GM18868 (cell line): ENCODE measurements at regions not wholly inside any gene's neighbourhood (a gene's known extent, or its start where the extent isn't known, plus 50 kb on each side); places are given as distances from the start of the nearest gene placed in this dataset.
"Not testable (repeated sequence)": the region's sequence is repeated elsewhere in the genome, so short reads cannot be mapped to it uniquely, and the experiment has no call there.

ENCODE experiments used
- ATAC-seq: cut with Tn5 transposase; IDR thresholded peaks from one replicate; pipeline ENCODE4 v1.9.1; 2021; ENCODE audit warnings: mild to moderate bottlenecking, moderate library complexity; ENCODE audit not compliant: unreplicated experiment

DNA sequence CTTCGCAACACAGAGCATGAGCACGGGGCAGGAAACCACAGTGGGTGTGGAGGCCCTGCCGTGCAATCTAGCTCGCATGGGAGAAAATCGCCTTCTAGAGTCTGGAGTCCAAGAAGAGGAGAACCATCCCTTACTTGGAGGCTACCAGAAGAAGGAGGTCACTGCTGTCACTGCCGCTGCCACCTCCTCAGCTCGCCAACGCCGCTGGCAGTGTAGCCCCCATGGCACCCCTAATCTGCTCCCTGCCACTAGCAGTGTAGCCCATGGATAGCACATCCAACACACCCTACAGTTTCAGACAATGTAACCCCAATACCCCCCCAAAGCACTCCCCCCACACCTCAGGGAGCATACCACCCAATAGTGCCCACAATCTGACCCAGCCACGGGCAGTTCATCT, 438.0 kb upstream of the ZNF337 start:
- ATAC-seq: no peak

DNA sequence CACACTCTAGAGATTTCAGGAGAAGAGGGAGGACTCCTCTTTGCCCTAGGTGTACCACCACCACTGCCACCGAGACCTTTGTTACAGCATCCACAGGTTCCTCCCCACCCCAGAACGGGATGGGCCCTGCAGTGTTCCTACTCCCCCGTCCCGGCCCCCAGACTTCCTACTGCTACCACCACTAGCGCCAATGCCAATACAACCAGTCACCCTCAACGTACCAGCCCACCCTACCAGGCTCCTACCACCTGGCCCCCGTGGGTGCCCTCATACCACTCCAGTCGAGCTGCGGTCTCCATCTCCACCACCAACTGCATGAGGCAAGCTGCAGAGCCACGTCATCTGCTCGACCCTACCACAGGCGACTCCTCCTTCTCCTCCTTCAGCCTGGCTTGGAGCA, 437.1 kb upstream of the ZNF337 start:
- ATAC-seq: not testable (repeated sequence)

DNA sequence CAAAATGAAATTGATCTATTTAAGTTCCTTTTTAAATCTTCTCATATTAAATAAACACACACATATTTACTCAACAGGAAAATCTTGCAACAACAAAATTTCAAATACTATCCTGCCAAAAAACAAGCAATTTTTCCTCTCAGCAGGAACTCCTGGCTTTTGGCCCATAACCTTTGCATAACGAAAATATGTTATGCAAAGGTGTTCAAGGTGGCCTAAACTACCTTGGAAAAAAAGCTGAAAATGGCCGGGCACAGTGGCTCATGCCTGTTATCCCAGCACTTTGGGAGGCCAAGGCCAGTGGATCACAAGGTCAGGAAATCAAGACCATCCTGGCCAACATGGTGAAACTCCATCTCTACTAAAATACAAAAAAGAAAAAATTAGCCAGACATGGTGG, 424.3 kb upstream of the ZNF337 start:
- ATAC-seq: not testable (repeated sequence)

DNA sequence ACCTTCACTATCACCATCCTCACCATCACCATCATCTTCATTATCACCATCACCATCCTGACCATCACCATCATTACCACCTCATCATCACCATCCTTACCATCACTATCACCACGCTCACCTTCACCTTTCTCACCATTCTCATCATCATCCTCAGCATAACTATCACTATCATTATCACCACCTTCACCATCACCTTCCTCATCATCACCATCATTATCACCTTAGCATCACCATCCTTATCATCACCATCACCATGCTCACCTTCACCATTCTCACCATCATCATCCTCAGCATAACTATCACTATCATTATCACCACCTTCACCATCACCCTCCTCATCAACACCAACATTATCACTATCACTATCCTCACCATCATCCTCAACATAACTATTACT, 397.8 kb upstream of the ZNF337 start:
- ATAC-seq: not testable (repeated sequence)

DNA sequence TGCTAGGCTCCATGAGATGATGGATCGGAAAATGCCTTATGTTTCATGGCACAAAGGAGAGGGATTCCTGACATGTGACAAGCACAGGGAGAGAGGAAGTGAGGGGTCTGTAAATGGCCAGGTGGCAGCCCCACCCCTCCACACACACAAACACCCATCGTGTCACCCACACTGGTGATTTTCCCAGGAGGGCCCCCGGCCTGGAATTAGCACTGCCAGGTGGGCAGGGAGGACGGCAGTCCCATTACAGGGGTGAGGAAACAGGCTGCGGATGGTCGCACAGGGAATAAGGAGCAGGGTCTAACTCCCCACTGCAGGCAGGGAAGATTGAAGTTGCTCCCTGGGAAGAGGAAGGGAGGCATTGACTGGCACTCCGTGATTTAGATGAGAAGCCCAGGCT, 395.3 kb upstream of the ZNF337 start:
- ATAC-seq: not testable (repeated sequence)

DNA sequence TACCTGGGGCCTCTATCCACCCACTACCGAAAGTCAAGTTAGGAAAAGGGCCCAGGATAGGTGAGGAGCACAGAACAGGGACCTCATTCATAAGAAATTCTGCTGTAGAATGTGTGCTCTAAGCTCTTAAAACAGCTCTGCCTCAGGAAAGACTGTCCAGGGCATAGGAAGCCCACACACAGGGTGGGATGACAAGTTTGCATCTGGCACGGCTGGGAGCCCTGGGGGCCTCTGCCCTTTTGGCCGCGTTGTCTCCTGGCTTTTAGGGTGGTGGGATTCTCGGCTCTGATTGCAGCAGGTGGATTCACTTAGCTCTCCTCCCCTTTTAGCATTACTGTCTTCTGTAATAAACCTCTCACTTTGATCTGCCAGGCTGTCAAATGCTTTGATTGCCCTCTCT, 389.5 kb upstream of the ZNF337 start:
- not testable (repeated sequence) for ATAC-seq

DNA sequence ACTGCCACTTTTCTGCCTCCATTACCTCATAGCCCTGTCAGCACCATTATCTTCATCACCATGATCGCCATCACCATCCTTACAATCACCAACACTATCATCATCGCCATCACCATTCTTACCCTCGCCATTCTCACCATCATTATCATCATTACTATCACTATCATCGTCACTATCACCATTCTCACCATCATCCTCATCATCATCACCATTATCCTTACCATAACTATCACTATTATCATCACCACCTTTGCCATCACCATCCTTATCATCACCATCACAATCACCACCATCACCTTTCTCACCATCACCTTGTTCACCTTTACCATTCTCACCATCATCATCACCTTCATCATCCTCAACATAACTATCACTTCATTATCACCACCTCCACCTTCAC, 377.3 kb upstream of the ZNF337 start:
- ATAC-seq: not testable (repeated sequence)

DNA sequence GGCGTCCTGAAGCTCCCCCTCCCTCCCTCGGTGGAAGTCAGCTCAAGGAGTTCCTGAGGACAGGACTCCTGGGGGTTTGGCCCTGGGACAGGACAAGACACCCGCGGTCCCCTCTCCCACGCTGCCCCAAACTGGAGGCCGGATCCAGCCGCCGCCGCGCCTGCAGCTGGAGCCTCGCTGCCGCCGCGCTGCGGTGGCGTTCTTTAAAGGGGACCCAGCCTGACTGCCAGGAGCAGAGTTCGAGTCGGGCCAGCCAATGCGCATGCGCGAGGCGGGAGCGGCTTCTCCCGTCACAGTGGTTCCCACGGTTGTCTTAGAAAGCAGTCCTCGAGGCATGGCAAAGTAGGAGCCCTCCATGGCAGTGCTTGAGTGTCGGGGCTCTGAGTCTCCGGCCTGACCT, 362.7 kb upstream of the ZNF337 start:
- ATAC-seq: not testable (repeated sequence)

DNA sequence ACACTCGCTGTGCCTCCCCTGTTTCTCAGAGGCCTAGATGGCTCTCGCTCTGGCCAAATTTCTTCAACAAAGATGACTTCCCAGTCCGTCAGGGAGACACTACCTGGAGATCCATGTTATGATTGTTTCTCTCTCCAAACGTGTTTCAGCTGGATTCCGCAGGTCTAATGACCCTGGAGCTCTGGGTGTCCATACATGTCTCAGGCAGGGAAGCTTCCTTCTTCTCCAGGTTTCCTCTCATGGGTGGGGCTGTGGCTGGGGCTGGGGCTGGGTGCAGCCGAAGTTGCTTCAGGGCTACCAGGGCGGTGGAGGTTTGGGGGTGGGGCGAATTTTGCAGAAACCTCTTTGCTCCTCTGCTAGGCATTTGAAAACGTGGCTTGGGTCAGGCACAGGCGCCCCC, 361.8 kb upstream of the ZNF337 start:
- ATAC-seq: not testable (repeated sequence)

DNA sequence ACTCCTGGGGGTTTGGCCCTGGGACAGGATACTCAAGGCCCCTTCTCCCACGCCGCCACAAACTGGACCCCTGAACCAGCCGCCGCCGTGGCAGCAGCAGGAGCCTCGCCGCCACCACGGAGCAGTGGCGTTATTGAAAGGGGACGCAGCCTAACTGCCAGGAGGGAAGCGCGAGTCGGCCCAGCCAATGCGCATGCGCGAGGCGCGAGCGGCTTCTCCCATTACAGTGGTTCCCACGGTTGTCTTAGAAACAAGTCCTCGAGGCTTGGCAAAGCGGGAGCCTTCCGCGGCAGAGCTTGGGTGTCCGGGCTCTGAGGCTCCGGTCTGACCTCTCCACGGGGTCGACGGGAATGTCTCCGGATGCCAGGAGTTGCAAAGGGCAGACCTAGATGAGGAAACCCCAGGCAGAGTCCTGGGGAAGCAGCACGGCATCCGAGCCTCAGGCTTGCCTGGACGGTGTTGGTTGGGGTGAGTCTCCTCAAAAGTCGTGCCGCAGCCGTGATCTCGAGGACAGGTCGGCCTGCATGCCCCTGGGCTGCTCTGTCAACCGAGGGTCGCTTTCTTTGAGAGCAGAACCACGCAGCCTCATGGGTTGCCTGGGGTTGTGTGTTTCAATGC, 360.6 kb upstream of the ZNF337 start:
- ATAC-seq: not testable (repeated sequence)

DNA sequence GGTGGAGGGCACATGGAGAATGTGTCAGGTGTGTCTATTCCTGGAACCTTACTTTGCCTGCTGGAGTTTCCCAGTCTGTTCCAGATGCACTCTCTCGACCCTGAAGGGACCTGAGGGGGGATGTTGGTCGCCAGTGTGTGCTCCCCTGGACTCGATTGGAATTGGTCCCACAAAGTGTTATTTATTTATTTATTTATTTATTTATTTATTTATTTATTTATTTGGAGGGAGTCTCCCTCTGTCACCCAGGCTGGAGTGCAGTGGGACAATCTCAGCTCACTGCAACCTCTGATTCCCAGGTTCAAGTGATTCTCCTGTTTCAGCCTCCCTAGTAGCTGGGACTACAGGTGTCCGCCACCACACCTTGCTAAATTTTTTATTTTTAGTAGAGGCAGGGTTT, 329.1 kb upstream of the ZNF337 start:
- ATAC-seq: not testable (repeated sequence)

DNA sequence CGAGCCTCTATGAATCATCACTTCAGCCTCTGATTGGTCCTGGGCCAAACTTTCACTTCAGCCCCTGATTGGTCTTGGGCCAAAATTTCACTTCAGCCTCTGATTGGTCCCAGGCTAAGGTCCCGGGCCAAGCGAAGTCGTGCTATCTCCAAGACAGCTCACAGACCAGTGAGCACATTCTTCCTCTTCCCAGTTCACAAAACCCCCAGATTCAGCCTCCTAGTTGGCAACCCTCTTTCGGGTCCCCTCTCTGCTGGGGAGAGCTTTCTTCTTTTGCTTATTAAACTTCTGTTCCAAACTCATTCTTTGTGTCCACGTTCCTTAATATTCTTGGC, 314.3 kb upstream of the ZNF337 start:
- peak; percentile 60 for ATAC-seq

DNA sequence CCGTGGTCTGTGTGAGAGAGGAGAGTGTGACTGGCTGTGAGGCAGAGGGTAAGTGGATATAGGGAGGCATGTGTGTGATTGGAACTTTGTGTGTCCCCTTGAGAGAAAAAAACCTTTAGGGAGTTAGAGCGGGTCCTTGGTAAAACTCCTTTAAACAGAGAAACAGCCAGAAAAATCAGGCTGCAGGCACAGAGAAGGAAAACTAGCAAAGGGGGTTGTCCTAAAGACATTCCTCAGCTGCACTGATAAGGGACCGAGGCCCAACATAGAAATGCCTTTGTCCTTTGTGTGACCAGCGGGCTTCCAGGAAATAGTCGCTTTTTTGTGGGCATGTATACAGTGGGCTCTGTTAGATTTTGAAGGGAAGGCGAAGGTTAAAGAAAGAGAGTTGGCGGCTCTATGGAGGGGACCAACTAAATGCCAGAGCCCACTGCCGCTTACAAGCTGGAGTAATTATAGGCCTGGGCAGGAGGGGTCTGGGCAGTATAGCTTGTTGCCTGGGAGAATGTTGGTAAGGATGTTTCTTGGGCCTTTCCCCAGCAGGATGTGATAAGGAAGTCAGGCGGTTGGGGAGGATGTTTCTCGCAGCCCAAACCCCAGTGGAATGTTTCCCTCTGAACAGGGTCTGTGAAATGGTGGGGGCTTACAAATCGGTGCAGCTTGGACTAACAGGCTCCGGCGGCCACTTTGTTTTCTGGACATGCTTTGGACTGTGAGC, 313.7 kb upstream of the ZNF337 start:
- ATAC-seq: not testable (repeated sequence)

DNA sequence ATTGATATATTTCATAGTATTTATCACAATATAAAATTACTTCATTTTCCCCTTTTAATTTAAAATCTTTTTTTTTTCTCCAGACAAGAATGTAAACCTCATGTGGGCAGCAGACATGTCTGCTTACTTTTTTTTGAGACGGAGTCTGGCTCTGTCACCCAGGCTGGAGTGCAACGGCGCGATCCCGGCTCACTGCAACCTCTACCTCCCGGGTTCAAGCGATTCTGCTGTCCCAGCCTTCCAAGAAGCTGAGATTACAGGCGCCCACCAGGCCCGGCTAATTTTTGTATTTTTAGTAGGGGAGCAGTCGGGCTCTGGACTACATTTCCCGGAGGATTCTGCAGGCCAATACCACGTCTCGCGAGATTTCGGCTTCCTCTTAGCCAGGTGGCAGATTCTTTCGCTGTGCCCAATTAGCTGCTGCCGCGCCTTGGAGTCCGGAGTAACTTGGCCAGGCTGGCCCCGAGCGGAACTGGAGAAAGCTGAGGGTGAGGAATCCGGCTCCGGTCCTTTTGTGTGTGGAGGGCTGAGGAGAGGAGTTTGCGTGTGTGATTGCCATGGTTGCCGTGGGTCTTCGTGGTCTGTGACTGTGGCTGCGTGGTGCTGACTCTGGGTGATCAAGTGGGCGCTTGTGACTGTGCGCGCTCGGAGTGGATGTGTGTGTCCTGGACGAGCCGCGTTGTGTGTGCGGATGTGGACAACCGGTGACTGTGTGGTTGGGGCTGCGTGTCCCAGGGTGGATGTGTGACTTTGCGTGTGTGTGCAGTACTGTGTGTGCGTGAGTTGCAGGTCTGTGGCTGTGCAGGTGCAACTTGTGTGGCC, 313.0 kb upstream of the ZNF337 start:
- ATAC-seq: peak; percentile 48

DNA sequence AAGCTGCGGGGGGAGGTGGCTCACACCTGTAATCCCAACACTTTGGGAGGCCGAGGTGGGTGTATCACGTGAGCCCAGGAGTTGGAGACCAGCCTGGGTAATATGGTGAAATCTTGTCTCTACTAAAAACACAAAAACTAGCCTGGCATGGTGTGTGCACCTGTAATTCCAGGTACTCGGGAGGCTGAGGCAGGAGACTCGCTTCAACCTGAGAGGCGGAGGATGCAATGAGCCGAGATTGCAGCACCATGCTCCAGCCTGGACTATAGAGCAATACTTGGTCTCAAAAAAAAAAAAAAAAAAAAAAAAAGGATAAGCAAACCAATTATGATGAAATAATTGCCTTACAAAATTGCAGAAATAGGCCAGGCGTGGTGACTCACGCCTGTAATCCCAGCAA, 311.4 kb upstream of the ZNF337 start:
- not testable (repeated sequence) for ATAC-seq

DNA sequence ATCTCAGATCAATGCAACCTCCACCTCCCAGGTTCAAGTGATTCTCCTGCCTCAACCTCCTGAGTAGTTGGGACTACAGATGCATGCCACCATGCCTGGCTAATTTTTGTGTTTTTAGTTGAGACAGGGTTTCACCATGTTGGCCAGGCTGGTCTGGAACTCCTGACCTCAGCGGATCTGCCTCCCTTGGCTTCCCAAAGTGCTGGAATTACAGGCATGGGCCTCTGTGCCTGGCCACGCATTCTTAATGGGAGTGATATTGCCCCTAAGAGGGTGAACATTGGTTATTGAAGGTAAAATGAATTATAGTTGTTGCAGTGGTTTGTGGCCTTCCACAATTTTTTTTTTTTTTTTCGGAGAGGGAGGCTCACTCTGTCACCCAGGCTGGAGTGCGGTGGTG, 309.5 kb upstream of the ZNF337 start:
- not testable (repeated sequence) for ATAC-seq

DNA sequence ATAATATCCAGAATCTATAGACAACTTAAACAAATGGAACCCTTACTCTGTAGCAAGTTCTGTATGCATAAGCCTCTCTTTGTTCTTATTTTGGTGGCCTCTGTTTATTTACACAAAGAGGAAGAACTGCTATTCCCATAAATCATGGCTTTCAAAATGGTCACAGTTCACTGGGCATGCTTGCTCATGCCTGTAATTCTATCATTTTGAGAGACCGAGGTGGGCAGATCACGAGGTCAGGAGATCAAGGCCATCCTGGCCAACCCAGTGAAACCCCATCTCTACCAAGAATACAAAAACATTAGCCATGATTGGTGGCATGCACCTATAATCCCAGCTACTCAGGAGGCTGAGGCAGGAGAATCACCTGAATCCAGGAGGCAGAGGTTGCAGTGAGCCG, 307.3 kb upstream of the ZNF337 start:
- ATAC-seq: not testable (repeated sequence)

DNA sequence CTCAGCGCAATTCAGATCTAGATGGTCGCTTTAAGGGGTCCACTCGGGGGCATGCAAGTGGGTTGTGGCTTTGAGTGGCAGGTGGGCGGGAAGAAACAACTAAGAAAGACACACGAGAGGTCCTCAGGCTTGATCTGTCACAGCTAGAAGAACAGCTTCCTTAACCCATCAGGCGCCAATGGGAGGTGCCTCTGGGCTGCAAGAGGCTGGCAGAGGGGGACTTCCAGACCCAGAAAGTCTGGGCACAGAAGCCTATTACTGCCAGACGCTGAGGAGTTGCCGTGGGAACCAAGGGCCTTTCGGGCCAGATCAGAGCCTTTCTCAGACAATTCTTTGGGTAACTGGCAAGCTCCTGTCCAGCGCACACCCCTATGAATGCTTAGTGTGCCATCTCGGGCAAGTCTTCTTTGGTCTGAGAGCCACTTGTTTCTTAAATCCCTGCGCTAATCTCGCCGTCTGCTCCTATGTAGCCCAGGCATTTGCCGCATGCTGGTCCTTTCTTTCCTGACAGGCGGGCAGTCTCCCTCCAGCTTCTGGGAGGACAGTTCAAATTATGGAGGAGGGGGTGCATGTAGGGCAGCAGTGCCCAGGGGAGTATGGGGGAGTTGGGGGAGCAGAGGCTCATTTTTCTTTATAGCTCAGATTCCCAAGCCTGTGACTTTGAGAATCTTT, 300.9 kb upstream of the ZNF337 start:
- peak; percentile 72 for ATAC-seq

DNA sequence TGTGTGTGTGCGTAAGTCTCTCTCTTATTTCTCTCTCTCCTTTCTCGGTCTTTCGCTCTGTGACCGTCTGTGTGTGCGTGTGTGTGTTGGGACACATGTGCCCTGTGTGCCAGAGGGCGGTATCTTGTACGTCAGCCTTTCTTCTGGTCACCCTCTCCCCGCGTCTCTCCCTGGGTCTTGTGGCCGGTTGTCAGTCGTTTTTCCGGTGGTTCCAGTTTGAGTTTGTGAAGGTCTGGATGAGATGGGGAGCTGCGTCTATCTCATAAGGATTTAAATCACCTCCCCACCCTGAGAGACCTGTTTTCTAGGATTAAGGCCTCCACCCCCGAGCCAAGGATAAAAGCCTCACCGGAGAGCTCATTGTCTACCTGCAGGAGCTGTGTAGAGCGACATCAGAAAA, 295.5 kb upstream of the ZNF337 start:
- no peak for ATAC-seq

DNA sequence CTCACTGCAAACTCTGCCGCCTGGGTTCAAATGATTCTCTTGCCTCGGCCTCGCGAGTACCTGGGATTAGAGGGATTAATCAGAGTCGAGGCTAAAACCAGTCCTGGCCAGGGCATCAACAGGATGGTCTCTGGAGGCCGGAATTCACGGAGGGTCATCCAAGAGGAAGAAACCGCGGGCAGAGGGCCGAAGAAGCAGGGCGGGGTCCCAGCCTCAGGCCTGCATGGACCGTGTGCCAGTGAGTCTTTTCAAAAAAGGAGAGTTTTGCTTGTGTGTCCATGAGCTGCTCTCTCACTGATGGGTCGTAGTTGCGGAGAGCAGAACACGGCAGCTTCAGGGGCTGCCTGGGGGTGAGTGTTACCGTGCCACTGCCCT, 295.1 kb upstream of the ZNF337 start:
- no peak for ATAC-seq

DNA sequence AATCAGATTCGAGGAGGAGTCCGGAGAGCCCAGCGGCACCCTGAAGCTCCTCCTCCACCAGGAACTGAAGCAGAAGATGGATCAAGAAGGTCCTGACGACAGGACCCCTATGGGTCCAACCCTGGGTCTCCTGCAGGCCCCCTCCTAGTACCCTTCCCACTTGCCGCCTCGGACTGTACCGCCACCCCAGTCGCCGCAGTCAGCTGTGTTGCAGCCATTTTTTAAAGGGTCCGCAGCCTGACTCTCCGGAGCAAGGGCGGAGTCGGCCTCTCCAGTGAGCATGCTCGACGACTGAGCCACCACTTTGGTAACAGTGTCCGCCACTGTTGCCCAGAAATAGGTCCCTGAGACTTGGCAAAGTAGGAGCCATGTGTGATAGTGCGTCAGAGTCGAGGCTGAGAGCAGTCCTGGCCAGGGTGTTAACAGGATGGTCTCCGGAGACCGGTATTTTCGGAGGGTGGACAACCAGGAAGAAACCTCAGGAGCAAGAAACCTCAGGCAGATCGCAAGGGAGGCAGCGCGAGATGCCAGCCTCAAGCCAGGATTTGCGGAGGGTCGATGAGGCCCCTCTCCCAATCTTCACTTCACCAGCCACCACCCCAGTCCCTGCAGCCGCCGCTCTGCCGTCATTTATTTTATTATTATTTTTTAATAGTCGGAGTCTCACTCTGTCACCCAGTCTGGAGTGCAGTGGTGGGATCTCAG, 294.6 kb upstream of the ZNF337 start:
- ATAC-seq: no peak
